Ammon's horn (tissue), 1 donor: ENCODE measurements at regions not wholly inside any gene's neighbourhood (a gene's known extent, or its start where the extent isn't known, plus 50 kb on each side); places are given as distances from the start of the nearest gene placed in this dataset.

Experiments
- DNase-seq: peaks from one replicate; pipeline ENCODE4 v3.0.0-alpha.2; 2016; ENCODE audit warnings: low spot score

DNA sequence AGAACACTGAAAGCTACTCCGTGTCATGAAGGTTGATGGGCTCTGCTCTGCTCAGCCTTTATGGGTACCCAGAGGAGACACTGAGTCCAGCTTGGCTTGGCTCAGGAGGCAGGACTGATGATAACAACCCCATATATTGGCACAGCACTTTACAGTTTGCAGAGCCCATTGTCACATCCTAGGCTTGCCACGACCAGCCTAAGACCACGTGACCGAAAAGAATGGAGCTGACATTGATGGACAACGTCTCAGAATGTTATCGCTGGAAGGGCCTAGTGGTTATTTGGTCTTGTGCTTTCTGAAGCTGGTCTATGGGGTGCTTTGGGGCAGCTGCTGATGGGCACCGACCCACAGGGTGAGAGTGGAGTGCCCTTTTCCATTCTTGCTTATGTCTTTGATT lies 72.9 kb upstream of the RUNX3 start:
- no peak for DNase-seq

DNA sequence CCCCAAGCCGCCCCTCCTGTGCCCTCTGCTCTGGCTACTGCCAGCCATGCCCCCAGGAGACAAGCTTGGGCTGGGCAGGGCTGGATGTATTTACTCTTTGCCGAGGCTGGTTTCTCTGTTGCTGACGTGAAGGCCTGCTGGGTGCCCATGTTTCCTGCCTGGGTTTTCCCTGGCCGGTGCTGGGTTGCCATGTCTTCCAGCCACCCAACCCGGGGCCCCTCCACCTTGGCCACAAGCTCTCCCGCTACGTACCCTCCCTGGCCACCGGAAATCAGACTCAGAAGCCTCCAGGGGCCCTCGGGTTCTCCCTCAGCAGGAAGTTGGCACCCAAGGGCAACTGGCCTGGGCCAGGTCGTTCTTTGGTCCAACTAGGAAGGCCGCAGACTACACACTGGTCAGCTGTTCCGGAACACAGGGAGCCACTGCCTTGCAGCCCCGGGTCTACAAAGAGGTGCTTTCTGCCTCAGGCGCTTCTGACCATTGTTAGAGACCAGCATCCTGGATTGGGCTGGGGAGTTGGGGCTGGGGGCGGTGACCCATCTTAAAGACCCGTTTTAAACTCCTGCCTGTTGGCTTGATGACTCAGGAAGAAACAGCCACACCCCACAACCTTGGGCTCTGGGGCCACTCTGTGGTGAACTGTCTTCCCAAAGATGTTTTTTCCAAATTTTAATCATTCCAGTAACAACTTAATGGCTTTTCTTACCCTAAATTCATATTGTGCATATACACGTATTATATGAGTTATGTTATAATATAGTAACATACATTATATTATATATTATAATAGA lies 71.2 kb upstream of the RUNX3 start:
- DNase-seq = no peak

DNA sequence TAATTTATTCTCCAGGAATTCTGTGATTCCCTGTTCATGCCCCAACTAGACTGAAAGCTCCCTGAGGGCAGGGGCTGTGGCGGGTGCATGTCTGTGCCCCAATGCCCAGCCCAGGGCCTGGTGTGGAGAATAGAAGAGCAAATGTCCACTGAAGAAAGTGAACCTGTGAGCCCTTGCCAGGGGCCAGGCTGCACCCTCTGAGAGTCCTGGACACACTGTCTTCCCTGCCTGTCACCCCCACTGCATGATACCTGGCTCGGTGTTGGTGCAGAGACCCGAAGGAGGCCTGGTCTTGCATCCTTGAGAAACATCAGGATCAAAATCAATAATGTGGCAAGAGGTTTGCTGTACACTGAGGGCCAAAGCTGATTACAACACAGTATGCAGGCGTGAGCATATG lies 69.8 kb upstream of the RUNX3 start:
- no peak for DNase-seq

DNA sequence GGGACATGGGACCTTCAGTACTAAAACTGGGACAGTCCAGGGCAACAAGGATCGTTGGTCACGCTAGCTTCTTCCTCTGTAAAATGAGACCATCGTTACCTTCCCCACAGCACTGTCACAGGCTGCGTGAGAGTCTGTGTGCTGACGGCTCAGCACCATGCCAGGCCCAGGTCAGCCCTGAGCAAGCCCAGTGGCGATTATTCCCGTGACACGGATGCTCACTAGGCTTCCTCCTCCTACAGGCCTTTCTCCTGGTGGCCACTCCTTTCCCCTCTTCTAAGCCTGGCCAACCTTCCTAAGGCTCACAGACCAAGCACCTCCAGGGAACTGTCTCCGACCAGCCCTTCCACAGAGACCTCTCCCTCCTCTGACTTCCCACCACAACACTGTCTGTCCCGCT lies 69.3 kb upstream of the RUNX3 start:
- no peak for DNase-seq

DNA sequence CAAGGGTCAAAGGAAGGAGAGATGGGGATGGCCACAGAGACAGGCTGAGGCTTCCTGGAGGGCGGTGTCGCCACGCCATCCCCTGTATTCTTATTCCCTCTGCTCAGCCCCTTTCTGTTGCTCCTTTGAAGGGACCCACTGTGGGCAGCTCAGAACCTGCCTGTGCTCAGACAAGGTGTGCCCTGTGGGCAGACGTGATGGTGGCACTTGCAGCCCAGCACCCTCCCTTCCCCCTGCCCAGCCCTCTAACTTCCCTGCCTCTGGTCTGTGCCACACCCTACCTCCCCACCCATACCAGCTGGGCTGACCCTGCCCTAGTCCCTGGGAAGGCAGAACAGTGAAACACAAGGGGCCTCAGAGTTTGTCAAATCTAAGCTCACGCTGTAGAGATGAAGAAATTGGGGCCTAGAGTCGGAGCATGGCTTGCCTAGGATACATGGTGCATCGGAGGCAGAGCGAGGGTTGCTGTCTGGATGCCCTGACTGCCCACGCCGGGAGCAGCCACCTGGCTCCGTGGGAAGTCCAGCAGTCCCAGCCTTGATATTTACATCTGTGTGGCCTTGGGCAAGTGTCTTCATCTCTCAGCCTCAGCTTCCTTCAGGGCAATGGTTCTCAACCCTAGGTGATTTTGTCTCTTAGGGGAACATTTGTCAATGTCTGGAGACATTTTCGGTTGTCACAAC lies 68.6 kb upstream of the RUNX3 start:
- DNase-seq = no peak

DNA sequence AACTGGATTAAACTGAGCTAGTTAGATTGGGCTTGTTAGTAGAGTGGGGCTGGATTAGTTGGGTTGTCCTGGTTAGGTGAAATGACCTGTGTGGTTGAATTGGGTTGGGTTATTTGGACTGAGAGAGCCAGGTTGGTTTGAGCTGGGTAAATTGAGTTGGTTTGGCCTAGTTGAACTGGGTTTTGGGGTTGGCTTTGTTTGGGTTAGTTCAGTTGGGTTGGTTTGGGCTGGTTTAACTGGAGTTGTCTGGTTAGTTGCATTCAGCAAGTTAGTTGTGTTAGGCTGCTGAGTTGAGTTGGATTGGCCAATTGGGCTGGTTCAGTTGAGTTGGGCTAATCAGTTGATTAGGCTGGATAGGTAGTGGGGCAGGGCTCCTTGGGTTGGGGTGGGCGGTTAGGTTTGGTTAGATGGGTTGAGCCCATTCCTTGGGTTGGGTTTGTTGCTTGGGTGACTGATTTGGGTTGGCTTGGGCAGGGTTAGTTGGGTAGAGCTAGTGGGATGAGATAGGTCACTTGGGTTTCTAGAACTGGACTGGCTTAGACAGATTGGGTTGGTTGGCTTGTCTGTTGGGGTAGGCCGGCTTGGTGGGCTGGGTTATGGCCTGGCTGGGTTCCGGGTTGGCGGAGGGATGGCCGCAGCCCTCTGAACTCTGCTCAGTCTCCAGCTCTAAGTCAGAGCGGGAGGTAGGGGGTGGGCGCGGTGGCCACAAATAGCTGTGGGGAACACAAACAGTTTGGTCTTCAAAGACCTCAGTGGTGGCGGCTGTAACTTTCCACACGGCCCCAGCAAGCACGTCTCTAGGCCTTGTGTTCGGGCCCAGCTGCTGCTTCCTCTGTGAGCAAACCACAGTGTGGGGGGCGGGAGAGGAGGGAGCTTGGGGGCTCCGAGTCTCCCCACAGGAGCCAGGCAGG lies 67.2 kb upstream of the RUNX3 start:
- no peak for DNase-seq

DNA sequence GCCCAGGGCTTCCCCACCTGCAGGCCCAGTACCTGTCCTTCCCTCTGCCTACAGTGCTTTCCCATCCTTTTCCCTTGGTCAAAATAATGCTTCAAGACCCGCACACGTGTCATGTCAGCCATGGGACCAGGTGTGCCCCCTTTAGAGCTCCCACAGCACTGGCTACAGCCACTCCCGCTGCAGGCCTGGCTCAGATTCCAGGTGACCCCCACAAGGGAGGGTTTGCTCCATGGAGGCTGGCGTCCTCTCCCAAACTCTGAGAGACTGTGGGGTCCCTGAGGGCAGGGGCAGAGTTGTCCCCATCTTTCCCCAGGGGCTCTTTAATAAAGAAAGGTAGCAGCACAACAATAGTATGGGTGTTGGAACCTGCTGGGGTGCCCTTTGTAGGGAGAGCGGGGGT lies 66.4 kb upstream of the RUNX3 start:
- no peak for DNase-seq

DNA sequence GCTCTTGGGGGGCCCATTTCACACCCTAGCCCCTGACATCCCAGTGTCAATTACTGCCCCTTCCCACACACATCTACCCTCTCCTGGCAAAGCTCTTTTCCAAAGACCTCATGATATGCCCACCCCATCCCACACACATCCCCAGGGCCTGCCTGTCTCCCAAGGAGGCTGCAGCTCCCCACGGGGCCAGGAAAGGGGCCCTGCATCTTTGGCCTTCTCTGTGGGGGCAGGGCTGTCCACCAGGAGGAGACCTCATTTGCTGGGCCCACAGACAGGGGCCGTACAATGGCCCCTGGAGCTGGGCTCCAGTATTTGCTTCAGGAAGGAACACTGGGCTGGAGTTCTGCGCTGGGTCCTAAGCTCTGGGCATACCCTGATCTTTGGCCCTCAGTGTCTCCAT lies 65.6 kb upstream of the RUNX3 start:
- DNase-seq = no peak

DNA sequence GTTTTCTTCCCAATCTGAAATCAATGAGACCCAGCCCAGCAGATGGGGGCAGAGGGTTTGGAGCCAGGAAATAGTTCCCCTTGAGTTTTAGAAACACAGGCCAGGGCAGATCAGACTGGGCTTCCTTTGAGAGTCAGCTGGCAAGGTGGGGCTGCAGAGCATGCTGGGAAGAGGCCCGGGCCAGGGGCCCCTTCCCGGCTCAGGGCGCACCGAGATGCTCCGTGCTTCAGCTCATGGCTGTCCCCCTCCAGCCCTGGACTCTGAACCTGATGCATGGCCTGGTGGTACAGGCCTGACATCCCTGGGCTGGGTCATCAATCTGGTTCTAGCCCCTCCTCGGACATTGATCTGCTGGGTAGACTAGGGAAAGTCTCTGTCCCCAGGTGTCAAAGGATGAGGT lies 65.1 kb upstream of the RUNX3 start:
- DNase-seq = no peak

DNA sequence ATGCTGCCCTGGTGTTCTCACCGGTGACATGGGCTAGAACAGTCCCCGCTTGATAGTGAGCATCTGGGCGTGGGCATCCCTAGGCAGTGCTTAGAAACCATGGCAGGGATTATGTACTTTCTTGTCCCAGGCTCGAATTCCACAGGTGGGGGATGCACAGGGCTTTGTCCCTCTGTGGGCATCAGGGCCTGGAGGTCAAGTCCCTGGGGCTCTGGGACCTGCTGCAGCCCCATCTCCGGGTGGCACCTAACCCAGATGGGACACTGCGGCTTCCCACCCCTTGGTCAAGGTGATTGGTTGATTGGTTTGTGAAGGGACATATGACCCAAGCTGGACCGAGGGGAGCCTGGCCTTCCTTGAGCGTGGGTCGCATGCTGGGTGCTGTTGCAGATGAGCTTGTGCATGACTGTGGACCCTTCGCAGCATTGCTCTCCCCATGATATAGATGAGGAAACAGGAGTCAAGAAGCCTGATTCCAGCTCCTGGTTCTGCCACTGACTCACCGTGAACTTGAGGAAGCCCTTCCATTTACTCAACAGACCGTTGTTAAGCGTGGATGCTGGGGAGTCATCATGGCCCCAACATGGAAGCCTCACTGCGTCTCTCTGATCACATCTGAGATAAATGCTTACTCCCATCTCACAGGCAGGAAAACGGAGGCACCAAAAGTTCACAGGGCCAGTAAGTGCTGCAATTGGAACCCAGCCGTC lies 64.0 kb upstream of the RUNX3 start:
- DNase-seq = no peak

DNA sequence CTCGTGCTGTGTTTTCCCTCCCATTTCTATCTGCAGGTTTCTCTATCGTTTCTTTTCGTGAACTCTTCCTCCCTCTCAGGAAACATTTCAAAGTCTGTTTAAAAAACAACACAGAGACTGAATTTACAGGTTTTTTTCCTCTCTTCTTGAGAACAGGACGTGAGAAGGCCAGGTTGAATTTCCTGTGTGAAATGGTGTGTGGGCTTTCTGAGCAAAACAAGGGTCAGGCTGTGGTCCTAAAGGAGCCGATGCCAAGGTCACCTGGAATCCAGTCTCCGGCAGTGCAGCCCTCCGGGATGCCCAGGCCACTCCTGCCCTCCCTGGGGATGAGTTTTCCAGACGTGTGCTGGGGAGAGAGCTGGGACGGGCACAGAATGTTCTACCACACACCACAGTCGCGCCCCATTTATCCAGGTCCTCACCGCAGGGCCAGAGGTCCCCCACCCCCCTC lies 62.7 kb upstream of the RUNX3 start:
- DNase-seq = no peak

DNA sequence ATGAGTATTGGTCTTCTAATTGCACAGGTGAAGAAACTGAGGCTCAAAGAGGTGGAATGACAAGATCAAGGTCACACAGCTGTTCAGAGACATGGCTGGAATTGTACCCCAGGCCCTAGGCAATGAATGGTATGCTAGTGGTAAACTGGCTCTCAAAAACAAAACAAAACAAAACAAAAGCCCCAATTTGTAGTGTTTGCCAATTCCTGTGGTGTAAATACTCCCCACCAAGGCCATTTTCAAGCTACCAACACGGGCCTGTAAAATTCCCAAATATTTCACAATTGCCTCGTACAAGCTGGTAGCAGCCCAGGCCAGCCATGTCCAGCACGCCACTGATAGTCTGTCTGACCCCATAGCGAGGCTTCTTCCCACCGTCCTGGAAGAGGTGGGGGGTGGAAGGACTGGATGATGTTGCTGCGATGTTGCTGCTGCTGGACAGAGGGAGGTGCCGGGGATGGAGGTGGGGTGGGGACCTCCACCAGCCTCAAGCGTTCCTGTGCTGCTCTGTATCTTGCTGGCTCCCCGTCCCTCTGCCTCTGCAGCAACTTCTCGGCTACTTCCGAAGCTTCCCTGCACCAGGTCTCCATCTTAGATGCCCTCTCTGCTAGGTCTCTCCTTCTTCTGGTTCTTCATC lies 62.2 kb upstream of the RUNX3 start:
- no peak for DNase-seq

DNA sequence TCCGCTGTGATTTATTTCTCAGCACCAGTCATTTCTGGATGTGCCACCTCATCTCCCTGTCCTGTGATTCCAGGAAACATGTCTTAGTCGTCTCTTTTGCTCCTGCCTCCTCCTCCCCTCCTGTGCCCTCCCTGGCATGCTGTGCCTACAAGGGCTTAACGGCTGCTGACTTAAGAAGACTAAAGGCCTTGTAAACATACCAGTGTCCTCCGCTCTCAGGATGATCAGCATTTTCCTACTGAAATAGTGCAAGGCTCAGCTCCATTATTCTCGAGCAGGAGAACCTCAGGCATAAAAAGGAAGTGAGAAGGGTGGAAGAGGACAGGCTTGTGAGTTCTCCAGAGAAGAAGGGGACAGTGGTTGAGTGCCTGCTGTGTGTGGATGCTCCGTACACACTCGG lies 61.6 kb upstream of the RUNX3 start:
- DNase-seq = no peak

DNA sequence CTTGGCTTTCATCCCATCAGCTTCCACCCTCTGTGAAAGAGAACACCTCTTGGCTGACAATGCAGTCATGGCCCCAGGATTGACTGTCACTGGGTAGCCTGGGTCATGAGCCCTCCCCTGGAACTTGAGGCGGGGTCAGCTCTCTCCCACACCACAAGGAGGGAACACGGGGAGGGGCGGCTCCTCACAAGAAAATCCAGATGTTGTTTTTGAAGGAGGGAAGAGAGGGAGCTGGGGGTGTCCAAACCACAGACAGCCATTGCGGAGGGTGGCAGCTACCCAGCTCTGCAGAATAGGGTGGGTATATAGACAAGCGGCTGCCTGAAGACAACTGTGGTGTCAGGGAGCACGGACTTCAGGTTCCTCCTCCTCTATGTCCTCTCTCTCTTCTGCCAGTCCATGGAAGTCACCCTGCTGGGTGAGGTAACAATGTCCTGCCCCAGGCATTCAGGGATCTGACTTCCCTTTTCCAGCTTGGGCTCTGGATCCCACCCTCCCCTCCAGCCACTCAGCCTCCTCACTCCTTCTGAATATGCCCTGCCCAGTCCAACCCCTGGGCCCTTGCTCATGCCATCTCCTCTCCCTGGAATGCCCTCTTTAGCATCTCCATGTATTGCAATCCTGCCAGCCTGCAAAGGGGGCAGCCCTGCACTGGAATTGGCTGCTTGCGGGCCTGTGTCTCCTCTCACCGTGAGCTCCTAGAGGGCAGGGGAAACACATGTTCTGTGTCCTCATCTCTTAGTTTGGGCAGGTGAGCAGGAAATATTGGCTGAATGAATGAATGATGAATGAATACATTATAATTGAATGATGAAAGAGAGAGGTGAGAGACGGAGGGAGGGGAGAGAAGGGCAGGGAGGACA lies 60.9 kb upstream of the RUNX3 start:
- DNase-seq = no peak

DNA sequence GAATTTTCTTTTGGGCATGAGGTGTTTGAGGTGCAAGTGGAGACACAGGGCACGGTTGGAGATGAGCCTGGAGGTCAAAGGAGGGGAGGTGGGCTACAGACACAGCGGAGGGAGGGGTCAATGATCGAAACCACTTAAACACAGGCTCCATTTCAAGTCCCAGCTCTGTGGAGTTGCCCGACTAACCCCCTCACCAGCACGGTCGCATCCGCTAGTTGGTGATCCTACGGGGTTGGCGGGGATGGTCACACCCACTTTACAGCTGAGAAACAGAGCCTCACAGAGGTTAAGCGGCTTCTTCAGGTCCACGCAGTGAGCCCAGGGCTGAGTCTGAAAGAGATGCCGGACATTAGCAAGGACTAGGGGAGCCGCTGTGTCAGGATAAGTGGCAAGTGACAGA lies 60.1 kb upstream of the RUNX3 start:
- no peak for DNase-seq

DNA sequence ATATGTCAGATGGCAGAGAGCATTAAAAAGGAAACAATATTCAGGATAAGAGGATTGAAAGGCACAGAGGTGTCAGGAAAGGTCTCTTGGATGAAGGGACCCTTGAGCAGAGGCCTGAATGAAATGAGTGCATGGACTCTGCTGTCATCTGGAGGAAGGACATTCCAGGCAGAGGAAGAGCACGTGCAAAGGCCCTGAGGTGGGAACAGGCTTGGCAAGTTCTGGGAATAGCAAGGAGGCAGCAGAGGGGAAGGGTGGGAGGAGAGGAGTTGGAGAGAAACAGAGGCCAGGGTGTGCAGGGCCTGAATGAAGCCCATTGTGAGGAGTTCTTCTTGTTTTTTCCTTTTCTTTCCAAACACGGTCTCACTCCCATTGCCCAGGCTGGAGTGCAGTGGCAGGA lies 59.0 kb upstream of the RUNX3 start:
- DNase-seq = no peak

DNA sequence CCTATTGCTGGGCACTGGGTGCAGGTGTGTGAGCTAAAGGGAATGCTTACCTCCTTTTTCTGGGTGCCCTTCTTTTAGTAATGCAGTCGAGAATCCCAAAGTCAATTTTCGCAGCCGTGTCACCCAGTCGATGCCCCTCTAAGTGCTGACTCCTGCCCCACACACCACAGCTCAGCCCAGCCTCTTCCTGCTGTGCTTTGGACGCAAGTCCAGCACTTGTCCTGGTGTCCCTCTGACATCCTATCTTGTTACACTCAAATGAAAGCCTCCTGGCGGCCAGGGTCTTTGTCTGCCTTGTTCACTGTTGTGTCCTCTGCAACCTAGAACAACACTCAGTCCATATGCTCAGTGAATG lies 58.5 kb upstream of the RUNX3 start:
- no peak for DNase-seq

DNA sequence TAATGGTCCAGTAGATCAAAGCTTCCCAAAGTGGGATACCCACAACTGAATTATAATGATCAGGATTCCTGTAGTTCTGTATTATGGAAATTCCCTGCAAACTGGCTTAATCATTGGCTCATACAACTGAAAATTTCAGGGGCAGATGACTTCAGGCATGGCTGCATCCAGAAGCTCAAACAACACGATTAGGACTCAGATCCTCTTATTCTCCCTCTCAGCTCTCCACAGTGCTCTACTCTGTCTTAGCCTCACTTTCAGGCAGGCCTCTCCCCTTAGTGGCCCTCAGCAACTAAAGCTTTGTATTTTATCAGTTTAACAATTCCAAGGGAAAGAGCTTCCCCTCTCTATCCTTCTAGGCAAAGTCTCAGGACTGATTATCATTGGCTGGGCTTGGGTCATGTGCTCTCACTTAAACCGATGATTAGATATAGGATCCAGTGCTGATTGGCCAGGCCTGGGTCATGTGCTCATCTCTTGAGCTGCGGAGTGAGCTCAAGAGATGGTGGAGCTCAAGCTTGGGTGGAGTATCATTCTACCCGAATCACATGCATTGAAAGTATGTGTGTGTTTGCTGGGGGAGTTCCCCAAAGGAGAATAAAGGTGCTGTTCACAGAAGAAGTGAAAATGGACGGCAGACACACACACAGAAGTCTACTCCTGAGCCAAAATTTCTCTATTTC lies 57.9 kb upstream of the RUNX3 start:
- no peak for DNase-seq

DNA sequence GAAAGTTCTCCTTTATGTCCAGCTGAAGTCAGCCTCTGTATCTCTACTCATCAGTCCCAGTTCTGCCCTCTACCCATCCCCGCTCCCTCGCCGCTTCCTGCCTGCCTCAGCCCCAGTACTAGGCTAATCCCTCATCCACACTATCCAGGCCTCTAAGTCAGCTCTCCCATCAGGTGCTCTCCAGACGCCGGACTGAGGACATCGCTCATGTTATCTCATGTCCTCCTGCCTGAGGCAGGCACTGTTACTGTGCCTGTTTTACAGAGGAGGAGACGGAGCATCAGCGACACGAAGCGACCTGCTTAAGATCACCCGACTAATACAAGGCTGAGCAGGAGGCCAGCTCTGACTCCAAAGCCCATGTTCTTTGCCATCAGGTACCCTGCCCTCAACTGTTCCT lies 57.3 kb upstream of the RUNX3 start:
- no peak for DNase-seq

DNA sequence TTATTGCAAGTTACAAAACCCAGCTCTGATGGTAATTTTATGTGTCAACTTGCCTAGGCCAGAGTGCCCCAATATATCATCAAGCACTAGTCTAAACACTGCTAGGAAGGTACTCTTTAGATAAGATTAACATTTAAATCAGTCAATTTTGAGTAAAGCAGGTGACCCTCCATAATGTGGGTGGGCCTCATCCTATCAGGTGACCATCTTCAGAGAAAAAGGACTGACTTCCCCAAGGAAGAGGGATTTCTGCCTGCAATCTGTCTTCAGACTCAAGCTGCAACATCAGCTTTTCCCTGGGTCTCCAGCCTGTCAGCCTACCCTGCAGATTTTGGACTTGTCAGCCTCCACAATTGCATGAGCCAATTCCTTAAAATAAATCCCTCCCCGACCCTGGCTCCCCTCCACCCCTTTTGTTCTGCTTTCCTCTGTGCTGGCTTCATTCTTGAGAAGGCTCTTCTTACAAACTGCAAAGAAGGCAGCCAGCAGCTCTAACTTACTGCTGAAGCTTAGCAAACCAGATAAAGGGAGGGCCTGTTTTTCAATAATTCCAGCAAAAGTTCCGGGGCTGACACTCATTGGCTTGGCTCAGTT lies 56.4 kb upstream of the RUNX3 start:
- DNase-seq = peak; percentile 30
